ENCODE measurements at regions not wholly inside any gene's neighbourhood (a gene's known extent, or its start where the extent isn't known, plus 50 kb on each side); places are given as distances from the start of the nearest gene placed in this dataset.

DNA sequence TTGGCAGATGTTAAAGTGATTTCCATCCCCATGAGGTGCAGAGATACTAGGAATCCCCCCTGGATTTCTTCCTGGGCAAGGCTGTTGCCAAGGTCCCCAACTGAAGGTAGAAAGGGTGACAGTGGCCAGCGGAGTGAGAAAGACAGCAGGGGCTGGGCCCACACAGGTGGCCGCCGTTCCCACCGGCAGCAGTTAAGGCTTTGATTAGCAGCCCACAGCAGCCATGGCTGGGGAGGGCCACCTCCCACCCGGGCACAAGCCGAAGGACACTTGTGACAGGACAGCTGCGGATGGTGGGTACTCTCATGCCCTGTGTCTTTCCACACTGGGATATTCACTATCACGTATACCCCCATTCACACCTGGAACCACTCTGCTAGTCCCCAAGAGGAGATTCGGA lies 63.9 kb upstream of the CDYL start:
- DNase-seq = no peak
- Mint-ChIP-seq H3K27me3 (peaks cover 4% of the 10 kb centered on the region), H3K9me3 (peaks cover 0 to 4% (median 1%) of the 10 kb centered on the region in 7 donors), H3K27ac (no peak overlapping the region), H3K4me3 (no peak overlapping the region), H3K36me3 (no peaks in the 10 kb centered on the region), H3K4me1 (peaks cover 0 to 5% (median 2%) of the 10 kb centered on the region in 4 donors)
- no peak for ATAC-seq (ENCODE audit: low read depth in 2 of 2)
- Histone ChIP-seq H3K27ac (ENCODE audit: insufficient read depth, low read length, poor library complexity, severe bottlenecking) (no peak overlapping the region), H3K4me3 (ENCODE audit: low read depth, low read length) (no peak overlapping the region), H3K36me3 (ENCODE audit: control insufficient read depth, insufficient read depth, low read length) (no peaks in the 10 kb centered on the region), H3K27me3 (ENCODE audit: control insufficient read depth, insufficient read depth, low read length) (no peaks in the 10 kb centered on the region), H3K9me3 (ENCODE audit: control insufficient read depth in 2 of 2, low read length in 2 of 2) (peaks cover 0 to 2% of the 10 kb centered on the region in 2 experiments), H3K4me1 (ENCODE audit: control insufficient read depth, insufficient read depth, low read length, poor library complexity, severe bottlenecking) (no peaks in the 10 kb centered on the region)

DNA sequence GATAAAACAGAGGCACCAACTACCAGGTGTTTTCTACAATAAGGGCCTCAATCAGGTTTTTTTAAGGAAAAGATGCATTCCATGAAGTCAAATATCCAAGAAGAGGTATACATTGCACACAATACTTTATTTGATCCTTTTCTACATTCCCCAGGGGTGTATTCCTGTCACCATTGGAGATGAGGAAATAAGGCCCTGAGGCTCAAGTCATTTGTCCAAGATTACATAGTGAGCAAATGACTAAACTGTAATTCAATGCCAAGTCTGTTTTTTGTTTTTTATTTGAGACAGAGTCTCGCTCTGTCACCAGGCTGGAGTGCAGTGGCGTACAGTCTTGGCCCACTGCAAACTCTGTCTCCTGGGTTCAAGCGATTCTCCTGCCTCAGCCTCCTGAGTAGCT lies 69.2 kb upstream of the CDYL start:
- no peaks in the 10 kb centered on the region for H3K36me3 Mint-ChIP-seq
- no peak for DNase-seq
- no peak for ATAC-seq (ENCODE audit: low read depth in 2 of 2)
- no peak overlapping the region for H3K27ac Mint-ChIP-seq
- H3K4me1 Mint-ChIP-seq = no peaks in the 10 kb centered on the region
- peaks cover 4% of the 10 kb centered on the region for H3K27me3 Mint-ChIP-seq
- Histone ChIP-seq H3K27me3 (ENCODE audit: control insufficient read depth, insufficient read depth, low read length) (no peaks in the 10 kb centered on the region), H3K27ac (ENCODE audit: insufficient read depth, low read length, poor library complexity, severe bottlenecking) (no peak overlapping the region), H3K36me3 (ENCODE audit: control insufficient read depth, insufficient read depth, low read length) (no peaks in the 10 kb centered on the region), H3K4me1 (ENCODE audit: control insufficient read depth, insufficient read depth, low read length, poor library complexity, severe bottlenecking) (no peaks in the 10 kb centered on the region), H3K9me3 (ENCODE audit: control insufficient read depth in 2 of 2, low read length in 2 of 2) (peaks cover 0 to 2% of the 10 kb centered on the region in 2 experiments), H3K4me3 (ENCODE audit: low read depth, low read length) (no peak overlapping the region)
- H3K4me3 Mint-ChIP-seq = no peak overlapping the region
- peaks cover 0 to 6% (median 0%) of the 10 kb centered on the region in 7 donors for H3K9me3 Mint-ChIP-seq

DNA sequence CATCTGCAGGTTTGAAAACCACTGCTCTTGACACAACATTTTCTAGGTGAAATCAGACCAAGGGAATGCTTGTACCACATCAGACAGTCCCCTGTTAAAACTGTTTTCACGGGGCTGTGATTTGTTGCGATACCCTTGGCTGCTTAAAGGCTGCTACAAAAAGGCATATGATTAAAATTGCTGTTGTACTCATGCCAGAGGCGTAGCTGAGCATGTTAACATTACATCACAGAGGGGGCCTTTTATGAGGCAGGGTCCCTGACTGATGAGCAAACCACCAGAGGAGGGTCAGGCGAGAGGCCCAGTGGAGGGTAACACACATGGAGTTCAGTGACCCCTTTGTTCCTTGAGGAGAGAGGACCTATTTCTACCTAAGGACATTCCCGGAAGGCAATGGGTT lies 70.4 kb upstream of the CDYL start:
- no peaks in the 10 kb centered on the region for H3K4me1 ChIP-seq (ENCODE audit: control insufficient read depth, insufficient read depth, low read length, poor library complexity, severe bottlenecking)
- H3K9me3 ChIP-seq (ENCODE audit: control insufficient read depth in 2 of 2, low read length in 2 of 2) = peaks cover 0 to 2% of the 10 kb centered on the region in 2 experiments
- peaks cover 4% of the 10 kb centered on the region for H3K27me3 Mint-ChIP-seq
- no peak overlapping the region for H3K27ac ChIP-seq (ENCODE audit: insufficient read depth, low read length, poor library complexity, severe bottlenecking)
- H3K4me3 Mint-ChIP-seq = no peak overlapping the region
- no peaks in the 10 kb centered on the region for H3K36me3 ChIP-seq (ENCODE audit: control insufficient read depth, insufficient read depth, low read length)
- no peaks in the 10 kb centered on the region for H3K27me3 ChIP-seq (ENCODE audit: control insufficient read depth, insufficient read depth, low read length)
- peaks cover 0 to 2% (median 0%) of the 10 kb centered on the region in 7 donors for H3K9me3 Mint-ChIP-seq
- no peak overlapping the region for H3K4me3 ChIP-seq (ENCODE audit: low read depth, low read length)
- no peaks in the 10 kb centered on the region for H3K36me3 Mint-ChIP-seq
- no peaks in the 10 kb centered on the region for H3K4me1 Mint-ChIP-seq
- no peak overlapping the region for H3K27ac Mint-ChIP-seq
- no peak for DNase-seq
- no peak for ATAC-seq (ENCODE audit: low read depth in 2 of 2)

DNA sequence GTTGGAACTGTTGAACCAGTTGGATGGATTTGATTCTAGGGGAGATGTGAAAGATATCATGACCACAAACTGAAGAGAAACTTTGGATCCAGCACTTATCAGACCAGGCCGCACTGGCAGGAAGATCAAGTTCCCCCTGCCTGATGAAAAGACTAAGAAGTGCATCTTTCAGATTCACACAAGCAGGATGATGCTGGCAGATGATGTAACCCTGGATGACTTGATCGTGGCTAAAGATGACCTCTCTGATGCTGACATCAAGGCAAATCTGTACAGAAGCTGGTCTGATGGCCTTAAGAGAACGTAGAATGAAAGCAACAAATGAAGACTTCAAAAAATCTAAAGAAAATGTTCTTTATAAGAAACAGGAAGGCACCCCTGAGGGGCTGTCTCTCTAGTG lies 72.8 kb upstream of the CDYL start:
- H3K9me3 ChIP-seq (ENCODE audit: control insufficient read depth in 2 of 2, low read length in 2 of 2) = peaks cover 0 to 2% of the 10 kb centered on the region in 2 experiments
- H3K27me3 ChIP-seq (ENCODE audit: control insufficient read depth, insufficient read depth, low read length) = no peaks in the 10 kb centered on the region
- H3K4me3 ChIP-seq (ENCODE audit: low read depth, low read length) = no peak overlapping the region
- no peak overlapping the region for H3K27ac Mint-ChIP-seq
- H3K36me3 Mint-ChIP-seq = no peaks in the 10 kb centered on the region
- peaks cover 4% of the 10 kb centered on the region for H3K27me3 Mint-ChIP-seq
- DNase-seq (no peak), ATAC-seq (ENCODE audit: low read depth in 2 of 2) (no peak)
- H3K4me3 Mint-ChIP-seq = no peak overlapping the region
- peaks cover 0 to 1% (median 0%) of the 10 kb centered on the region in 7 donors for H3K9me3 Mint-ChIP-seq
- H3K27ac ChIP-seq (ENCODE audit: insufficient read depth, low read length, poor library complexity, severe bottlenecking) = no peak overlapping the region
- H3K36me3 ChIP-seq (ENCODE audit: control insufficient read depth, insufficient read depth, low read length) = no peaks in the 10 kb centered on the region
- no peaks in the 10 kb centered on the region for H3K4me1 Mint-ChIP-seq
- no peaks in the 10 kb centered on the region for H3K4me1 ChIP-seq (ENCODE audit: control insufficient read depth, insufficient read depth, low read length, poor library complexity, severe bottlenecking)

DNA sequence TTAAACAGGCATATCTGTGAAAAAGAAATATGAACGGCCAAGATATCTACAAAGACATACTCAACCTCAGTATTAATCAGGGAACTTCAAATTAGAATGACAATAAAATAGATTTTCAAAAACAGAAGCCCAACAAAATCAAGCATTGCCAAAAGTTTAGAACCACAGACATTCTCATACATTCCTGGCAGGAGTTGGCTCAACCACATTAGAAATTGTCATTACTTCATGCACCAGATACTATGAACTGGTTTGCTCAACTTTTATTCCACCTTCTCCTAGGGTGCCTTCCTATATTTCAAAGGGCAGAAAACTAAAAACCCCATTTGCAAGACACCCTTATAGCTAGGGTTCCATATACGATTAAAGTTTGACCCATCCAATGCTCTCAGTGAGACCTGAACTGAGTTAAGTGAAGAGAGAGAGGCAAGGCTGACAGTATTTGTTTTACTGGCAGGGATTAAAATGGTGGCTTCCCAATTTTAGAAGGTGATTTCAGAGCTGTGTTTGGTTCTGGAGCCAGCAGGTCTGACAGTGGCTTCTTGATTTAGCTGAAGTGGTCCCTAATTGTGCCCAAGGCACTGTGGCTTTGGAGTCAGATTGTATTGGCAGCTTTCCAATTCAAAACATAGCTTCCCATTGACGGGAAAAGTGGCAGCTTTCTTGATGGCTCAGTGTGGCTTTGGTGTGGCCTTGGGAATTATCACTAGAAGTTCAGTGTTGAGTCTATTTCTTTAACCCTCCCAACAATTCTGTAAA lies 77.1 kb upstream of the CDYL start:
- H3K9me3 ChIP-seq (ENCODE audit: control insufficient read depth in 2 of 2, low read length in 2 of 2) = no peaks in the 10 kb centered on the region
- H3K9me3 Mint-ChIP-seq = peaks cover 0 to 2% (median 1%) of the 10 kb centered on the region in 7 donors
- no peaks in the 10 kb centered on the region for H3K4me1 ChIP-seq (ENCODE audit: control insufficient read depth, insufficient read depth, low read length, poor library complexity, severe bottlenecking)
- H3K27ac ChIP-seq (ENCODE audit: insufficient read depth, low read length, poor library complexity, severe bottlenecking) = no peak overlapping the region
- no peak overlapping the region for H3K4me3 Mint-ChIP-seq
- no peak for ATAC-seq (ENCODE audit: low read depth in 2 of 2)
- no peaks in the 10 kb centered on the region for H3K36me3 ChIP-seq (ENCODE audit: control insufficient read depth, insufficient read depth, low read length)
- peaks cover 16% of the 10 kb centered on the region for H3K27me3 Mint-ChIP-seq
- H3K36me3 Mint-ChIP-seq = no peaks in the 10 kb centered on the region
- H3K4me3 ChIP-seq (ENCODE audit: low read depth, low read length) = no peak overlapping the region
- no peaks in the 10 kb centered on the region for H3K4me1 Mint-ChIP-seq
- no peak for DNase-seq
- no peaks in the 10 kb centered on the region for H3K27me3 ChIP-seq (ENCODE audit: control insufficient read depth, insufficient read depth, low read length)
- H3K27ac Mint-ChIP-seq = no peak overlapping the region

DNA sequence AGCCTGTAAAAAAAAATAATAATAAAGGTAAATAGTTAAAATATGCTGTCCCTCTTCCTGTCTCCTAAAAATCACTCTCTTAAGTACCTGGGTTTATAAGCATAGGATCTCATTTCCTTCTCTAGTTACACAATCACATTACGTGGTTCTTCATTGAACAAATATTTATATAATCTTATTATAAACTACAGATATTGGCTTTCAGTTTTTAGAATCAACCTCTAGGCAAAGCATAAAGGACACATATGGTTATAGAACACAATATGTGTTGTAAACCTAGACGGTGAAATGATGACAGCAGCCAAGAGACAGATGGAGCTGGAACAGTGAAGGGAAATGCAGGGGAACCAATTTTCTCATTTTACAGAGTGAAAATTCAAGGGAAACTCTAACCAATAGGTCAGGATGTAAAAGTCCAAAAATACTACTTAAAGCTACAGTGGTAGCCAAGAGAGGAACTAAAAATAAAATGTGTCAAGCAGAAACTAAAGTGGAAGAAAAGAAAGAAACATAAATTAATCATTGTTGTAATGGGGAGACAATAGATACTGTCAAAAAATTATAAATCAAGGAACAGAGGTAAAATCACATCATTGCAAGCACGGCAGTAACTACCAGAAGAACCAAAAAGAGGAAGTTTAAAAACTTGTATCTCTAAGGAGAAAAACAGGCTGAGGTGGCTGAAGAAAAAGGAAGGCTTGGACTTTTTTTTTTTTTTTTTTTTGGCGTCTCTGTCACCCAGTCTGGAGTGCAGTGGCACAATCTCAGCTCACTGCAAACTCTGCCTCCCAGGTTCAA lies 82.8 kb upstream of the CDYL start:
- H3K27ac Mint-ChIP-seq = no peak overlapping the region

DNA sequence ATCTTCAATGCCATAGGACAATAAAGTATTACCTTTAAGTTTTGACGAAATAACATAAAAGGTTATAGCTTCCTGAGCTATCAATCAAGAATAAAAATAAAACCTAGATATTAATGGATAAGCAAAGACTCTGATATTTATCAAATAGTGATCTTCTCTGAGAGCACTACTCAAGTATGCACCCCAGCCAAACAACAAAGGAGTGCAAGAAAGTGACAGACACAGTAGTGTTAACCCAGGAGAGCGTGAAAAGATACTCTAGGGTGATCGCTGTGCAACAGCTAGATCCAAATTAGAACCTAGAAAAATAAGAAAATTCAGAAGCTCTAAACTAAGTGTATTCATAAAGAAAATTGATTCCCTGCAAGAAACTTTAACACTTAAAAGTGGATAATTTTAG lies 83.5 kb upstream of the CDYL start:
- H3K4me1 ChIP-seq (ENCODE audit: control insufficient read depth, insufficient read depth, low read length, poor library complexity, severe bottlenecking) = no peaks in the 10 kb centered on the region
- DNase-seq = no peak
- H3K27me3 Mint-ChIP-seq = peaks cover 37% of the 10 kb centered on the region
- H3K36me3 Mint-ChIP-seq = no peaks in the 10 kb centered on the region
- H3K4me3 Mint-ChIP-seq = no peak overlapping the region
- H3K4me3 ChIP-seq (ENCODE audit: low read depth, low read length) = no peak overlapping the region
- peaks cover 0 to 2% of the 10 kb centered on the region in 2 experiments for H3K9me3 ChIP-seq (ENCODE audit: control insufficient read depth in 2 of 2, low read length in 2 of 2)
- ATAC-seq (ENCODE audit: low read depth in 2 of 2) = no peak
- no peaks in the 10 kb centered on the region for H3K36me3 ChIP-seq (ENCODE audit: control insufficient read depth, insufficient read depth, low read length)
- H3K27ac ChIP-seq (ENCODE audit: insufficient read depth, low read length, poor library complexity, severe bottlenecking) = no peak overlapping the region
- H3K9me3 Mint-ChIP-seq = peaks cover 0 to 4% (median 2%) of the 10 kb centered on the region in 7 donors
- no peaks in the 10 kb centered on the region for H3K4me1 Mint-ChIP-seq
- no peaks in the 10 kb centered on the region for H3K27me3 ChIP-seq (ENCODE audit: control insufficient read depth, insufficient read depth, low read length)
- H3K27ac Mint-ChIP-seq = no peak overlapping the region

More for the DNA sequence above, 82.8 kb upstream of the CDYL start:
- Mint-ChIP-seq H3K4me3 (no peak overlapping the region), H3K4me1 (no peaks in the 10 kb centered on the region), H3K9me3 (peaks cover 0 to 4% (median 2%) of the 10 kb centered on the region in 7 donors), H3K27me3 (peaks cover 32% of the 10 kb centered on the region), H3K36me3 (no peaks in the 10 kb centered on the region)
- Histone ChIP-seq H3K27me3 (ENCODE audit: control insufficient read depth, insufficient read depth, low read length) (no peaks in the 10 kb centered on the region), H3K27ac (ENCODE audit: insufficient read depth, low read length, poor library complexity, severe bottlenecking) (no peak overlapping the region), H3K4me3 (ENCODE audit: low read depth, low read length) (no peak overlapping the region), H3K9me3 (ENCODE audit: control insufficient read depth in 2 of 2, low read length in 2 of 2) (peaks cover 0 to 2% of the 10 kb centered on the region in 2 experiments), H3K36me3 (ENCODE audit: control insufficient read depth, insufficient read depth, low read length) (no peaks in the 10 kb centered on the region), H3K4me1 (ENCODE audit: control insufficient read depth, insufficient read depth, low read length, poor library complexity, severe bottlenecking) (no peaks in the 10 kb centered on the region)
- ATAC-seq (ENCODE audit: low read depth in 2 of 2) = no peak
- no peak for DNase-seq
